T47D (cell line): ENCODE measurements at regions not wholly inside any gene's neighbourhood (a gene's known extent, or its start where the extent isn't known, plus 50 kb on each side); places are given as distances from the start of the nearest gene placed in this dataset.

Source experiments
- DNase-seq, 2 experiments: peaks; one replicate each; pipeline versions ENCODE4 v3.0.0 to v3.0.0-alpha.2; 2011 to 2012; ENCODE audit warnings: low read depth in 1 of 2, low spot score in 1 of 2
- JUND ChIP-seq: IDR thresholded peaks from 2 replicates; pipeline ENCODE4 v1.6.1; 2012; ENCODE audit warnings: low read depth
- in situ Hi-C: cut with HindIII; loops from 2 replicates; pipeline ENCODE4 v1.10.0; 2016; ENCODE audit warnings: low sequenced_read_pairs, low pct_unique_long_range_greater_than_20kb

DNA sequence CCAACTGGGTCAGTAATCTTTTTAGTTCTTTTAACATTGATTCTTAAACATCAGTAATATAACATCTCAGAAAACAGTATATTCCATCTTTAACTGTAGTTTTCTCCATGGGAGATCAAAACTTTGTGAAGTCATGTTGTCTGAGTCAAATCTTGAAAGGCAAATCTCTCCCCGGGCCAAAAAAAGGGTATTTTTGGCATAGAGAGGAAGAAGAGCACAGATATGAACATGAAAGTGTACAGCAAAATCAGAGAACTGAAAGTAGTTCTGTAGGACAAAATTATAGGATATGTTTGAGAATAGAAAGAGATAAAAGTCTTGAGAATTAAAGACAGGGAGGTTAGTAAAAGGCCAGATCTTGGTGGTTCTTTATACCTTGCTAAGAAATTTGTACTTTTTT, 176.4 kb upstream of the GYPA start:
- DNase-seq, result no peak
- in situ Hi-C loops, result no loop called here
- TF ChIP-seq JUND, result no peak

DNA sequence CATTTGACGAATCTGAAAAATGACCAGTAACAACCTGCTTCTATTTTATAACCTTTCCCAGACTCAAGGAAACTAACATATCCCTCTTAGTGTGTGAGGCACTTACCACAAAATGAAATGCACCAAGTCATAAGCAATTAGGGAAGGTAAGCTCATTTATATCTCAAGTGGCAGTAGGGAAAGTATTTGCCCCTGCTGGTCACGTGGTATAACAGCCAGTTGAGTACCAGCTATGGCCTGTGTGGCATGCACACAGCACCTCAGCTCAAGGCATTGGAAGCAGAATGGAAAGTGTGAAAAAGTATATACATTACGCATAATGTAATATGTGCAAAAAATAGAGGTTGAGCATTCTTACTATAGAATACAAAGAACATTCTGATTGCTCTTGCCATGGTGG, 178.3 kb upstream of the GYPA start:
- in situ Hi-C loops, result no loop called here
- TF ChIP-seq JUND, result no peak
- DNase-seq, result no peak

DNA sequence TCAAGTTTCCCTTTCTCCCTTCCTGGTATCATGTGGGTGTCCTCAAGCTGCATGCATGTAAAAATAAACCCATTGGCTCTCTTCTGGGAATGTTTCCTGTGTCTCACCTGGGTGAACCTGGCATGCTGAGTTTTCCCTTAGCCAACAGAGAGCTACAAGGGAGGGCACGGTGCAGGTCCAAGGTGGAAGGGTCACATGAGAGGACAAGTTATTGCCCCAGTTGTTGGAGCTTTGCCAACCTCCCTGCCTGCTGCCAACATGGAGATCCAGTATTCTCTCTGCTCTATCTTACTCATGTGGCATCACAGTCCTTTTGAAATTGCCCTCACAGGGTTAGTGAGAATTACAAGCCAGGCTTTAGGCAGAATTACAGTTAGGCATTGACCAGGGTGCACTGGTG, 196.1 kb upstream of the GYPA start:
- DNase-seq, result no peak
- in situ Hi-C loops, result no loop called here
- TF ChIP-seq JUND, result no peak

DNA sequence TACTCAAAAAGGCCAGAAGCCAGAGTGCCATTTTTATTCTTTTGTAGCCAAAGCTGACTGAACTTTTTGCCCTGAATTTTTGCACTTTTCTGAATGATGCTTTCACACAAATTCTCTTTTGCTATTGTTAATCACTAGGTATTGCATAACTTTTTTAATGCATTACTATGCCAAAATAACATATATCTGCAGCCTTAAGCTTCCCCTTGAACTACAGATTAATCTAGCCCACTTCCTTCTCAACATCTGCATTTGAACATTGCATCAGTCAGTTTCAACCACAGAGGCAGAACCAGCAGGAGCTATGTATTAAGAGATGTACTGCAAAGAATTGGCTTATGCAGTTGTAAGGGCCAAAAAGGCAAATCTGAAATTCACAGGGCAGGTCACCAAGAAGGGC, 197.6 kb upstream of the GYPA start:
- TF ChIP-seq JUND, result no peak
- in situ Hi-C loops, result no loop called here
- no peak for DNase-seq

DNA sequence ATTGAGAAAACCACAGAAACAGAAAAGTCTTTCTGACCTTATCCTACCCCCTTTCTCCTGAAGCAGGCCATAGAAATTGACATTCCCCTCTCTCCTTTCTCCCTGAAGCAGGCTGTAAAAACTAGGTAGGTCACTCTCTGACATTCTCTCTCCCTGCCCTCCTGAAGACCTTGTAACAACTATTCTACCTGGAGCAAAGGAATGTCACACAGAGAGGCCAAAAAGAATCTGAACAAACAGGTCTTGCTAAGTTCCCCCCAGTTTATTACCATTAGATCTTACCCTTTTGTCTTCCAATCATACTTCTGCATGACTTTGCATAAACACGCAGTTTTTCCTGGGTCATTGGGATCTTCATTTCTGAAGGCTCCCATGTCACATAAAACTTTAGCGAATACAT, 198.3 kb upstream of the GYPA start:
- TF ChIP-seq JUND, result no peak
- in situ Hi-C loops, result no loop called here
- DNase-seq, result peak in 1 of 2 experiments; percentile 78

DNA sequence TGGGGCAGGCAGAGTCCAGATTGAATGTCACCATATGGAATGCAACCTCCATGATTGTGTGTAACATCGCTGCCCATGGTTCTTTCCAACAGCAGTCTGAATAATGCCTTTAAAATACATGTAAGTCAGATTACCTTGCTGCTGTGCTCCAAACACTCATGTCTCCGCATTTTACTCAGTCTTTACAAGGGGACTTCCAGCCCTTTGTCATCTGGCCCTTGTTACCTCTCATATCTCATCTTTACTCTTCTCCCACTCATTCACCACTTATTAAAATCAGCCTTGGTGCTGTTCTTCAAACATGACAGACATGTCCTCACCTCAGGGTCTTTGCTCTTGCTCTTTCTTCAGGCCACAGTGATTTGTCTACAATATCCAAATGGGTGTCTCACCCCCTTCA, 200.4 kb upstream of the GYPA start:
- in situ Hi-C loops, result no loop called here
- no peak for DNase-seq
- TF ChIP-seq JUND, result no peak

DNA sequence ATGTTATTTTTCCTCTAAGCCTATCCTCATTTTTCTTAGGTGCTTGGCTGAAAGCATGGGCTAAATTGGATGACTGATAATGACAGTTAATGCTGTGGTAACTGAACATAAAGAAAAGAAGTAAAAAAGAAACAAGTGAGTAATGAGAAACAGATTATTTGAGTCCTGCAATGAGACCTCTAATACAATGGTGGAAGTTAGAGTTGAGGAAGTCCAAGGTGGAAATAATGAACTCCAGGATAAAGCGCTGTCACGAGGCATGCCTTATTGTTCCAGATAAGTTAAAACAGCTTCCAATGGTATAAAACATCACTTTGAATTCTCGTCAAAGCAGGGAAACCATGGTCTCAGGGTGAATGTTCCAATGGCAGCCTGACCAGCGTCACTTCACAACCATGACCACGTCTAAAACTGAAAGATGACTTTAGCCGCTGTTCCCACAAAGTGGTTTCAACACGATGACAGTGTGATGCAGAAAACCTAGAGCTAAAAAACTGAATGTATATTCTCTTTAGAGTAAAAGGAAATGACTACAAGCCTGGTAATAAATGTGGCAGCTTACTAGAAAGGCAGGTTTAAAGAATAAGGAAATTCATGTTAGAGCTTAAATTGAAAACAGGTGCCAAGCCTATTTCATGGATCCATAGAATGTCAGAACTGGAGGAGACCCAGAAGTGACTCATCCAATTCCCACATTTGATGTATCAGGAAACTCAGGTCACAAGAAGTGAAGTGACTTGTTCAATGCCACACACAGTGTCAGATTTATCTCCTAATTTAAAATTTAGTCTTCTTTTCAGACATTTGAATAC, 202.6 kb upstream of the GYPA start:
- DNase-seq, result no peak
- TF ChIP-seq JUND, result no peak
- in situ Hi-C loops, result no loop called here

DNA sequence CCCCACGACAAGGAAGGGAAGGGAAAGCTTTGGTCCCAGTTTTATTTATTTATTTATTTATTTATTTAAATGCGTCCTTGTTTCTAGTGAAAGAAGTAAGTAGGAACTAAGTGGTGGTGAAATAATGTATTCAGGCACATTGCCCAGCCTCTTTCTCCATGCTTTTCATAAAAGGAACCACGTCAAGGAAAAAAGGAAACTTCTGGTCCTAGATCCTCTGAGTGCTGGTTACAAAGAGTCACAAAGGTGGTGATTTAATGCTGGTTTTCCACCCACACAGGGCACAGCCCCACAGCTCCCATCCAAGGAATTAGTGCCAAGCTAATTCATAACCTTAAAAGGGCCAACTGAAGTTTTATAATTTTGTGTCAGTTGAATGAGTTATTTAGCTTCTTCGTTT, 206.6 kb upstream of the GYPA start:
- TF ChIP-seq JUND, result no peak
- no peak for DNase-seq
- in situ Hi-C loops, result no loop called here

DNA sequence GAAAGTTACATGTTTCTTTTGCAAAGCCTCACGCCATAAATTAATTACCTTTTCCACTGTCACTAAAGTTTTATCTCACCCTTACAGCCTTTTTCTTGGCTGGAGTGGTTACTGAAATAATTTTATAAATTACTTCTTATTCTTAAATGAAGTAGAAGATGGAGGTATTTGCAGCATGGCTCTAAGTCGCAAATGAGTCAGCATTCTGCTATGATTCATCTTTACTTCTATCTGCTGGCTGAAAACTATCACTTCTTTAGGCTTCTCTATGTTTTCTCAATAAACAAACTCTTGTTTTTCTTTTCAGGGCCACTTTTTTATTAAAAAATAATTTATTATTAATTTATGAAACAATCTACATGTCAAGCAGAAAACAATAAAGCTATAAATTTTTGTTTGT, 210.2 kb upstream of the GYPA start:
- TF ChIP-seq JUND, result no peak
- in situ Hi-C loops, result no loop called here
- no peak for DNase-seq

DNA sequence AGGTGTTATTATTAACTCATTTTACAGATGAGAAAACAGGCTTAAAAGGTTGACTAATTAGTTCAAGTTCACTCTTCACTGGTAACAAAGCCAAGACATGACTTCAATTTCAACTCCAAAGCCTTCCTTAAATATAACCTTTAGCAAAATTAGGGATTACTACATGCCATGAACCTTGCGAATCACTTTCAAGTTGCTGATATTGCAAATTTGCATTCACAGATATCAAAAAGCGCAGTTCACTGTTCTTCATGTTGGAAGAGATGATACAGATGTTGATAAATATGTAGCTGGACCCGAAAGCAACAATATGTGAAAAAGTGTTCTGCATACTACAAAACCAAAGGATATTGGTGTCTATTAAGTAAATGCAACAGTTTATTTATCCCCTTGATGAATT, 210.8 kb upstream of the GYPA start:
- in situ Hi-C loops, result no loop called here
- no peak for DNase-seq
- no peak for TF ChIP-seq JUND

DNA sequence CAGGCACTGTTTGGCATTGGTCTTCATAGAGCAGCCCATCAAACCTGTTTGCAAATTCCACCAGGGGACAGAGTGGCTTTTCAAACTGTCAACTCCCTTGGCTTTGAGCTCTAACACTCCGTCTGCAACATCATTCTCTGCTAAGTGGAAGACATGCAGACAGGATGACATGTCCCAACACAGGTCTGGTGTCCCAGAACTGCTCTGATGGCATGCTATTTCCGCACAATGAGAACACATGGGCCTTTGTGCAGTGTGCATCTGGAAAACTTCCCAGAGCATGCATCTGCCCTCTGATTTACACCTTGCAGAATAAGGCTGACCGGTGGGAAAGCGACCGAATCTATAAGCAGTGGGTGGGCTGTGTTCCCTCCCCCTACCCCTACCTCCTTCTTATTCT, 212.8 kb upstream of the GYPA start:
- in situ Hi-C loops, result no loop called here
- DNase-seq, result peak in 1 of 2 experiments; percentile 33
- no peak for TF ChIP-seq JUND

DNA sequence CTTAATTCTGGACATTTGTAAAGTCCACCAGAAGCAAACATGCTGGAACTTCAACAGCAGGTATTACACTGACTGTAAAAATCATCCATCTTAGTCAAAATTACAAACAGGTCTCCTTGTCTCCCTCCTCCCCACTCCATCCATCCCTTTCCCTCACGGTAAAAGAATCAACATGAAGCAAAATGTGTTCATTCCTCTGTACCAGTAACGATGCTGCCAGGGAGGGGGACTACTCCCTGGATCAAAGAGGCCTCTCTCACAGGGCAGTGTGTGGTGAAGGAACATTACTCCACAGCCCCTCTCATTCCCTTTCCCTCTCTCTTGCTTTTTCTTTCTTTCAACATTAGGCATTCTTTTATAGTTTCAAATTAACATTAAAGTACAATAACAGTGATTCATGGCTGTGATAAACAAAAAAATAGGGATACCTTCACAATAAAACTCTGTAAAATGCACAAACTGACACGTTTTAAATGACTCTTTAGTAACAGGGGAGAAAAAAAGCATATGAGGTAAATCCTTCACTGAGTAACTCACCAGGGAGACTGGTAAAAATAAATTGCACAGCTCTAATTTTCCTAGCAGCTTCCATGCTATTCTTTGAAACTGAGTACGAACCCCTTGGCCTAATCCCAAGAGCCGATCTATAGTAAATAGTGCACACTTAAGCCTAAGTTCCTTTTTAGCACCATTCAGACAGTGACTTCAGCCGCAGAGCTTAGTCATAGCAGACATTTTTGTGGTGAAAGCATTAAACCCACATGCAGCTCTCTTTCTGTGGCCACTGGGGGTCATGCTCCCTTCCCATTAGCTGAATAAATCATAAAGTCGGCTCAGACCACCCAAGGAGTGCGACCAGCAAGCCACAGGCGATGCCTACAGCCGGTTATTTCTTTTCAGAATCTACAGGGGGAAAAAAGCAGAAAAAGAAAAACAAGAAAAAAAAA, 215.6 kb upstream of the GYPA start:
- in situ Hi-C loops, result no loop called here
- no peak for TF ChIP-seq JUND
- peak in 1 of 2 experiments; percentile 49 for DNase-seq

DNA sequence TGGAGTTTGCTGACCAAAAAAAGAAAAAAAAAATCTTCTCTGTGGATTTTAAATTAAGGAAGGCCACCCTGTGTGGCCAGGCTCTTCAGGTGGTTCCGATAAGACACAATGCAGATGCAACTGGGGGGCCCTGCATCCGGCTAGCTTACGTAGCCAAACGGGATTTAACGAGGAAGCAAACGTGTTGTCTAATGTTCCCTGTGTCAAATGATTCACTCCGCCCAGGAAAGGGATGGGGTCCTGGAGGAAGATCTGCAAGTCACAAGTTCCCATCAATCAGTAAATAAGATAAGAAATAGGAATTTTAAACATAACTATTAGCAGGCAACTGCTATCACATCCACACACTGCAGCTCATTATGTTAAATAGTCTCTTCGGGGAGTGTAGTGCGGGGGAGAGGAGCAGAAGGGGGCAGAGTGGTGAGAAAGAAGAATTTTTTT, 216.4 kb upstream of the GYPA start:
- DNase-seq, result no peak
- in situ Hi-C loops, result no loop called here

DNA sequence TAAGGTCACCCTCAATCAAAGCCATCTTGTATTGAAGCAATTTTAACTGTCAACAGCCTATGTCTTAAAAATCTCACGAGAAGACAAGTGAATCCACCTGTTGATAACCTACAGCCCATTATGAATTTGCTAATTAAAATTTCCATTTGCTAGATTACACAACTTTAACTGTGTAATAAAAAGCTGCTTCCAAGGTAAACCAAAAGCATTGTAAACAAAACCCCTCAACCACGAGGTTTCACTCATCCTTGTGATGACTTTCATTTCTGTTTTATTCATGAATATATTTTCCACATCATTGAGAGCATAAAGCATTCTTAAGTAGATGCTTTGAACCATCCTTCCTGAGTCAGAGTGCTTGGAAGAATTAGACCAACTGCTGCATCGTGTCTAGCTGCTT, 217.5 kb upstream of the GYPA start:
- in situ Hi-C loops, result no loop called here
- no peak for TF ChIP-seq JUND
- DNase-seq, result no peak

More for the DNA sequence above, 216.4 kb upstream of the GYPA start:
- TF ChIP-seq JUND, result no peak
